ENCODE measurements at regions not wholly inside any gene's neighbourhood (a gene's known extent, or its start where the extent isn't known, plus 50 kb on each side); places are given as distances from the start of the nearest gene placed in this dataset.
"Not testable (repeated sequence)": the region's sequence is repeated elsewhere in the genome, so short reads cannot be mapped to it uniquely, and the experiment has no call there.

- Histone ChIP-seq H3K4me1 (no peaks in the 10 kb centered on the region), H3K36me3 (ENCODE audit: low read depth, missing control alignments) (no peaks in the 10 kb centered on the region), H3K27me3 (no peaks in the 10 kb centered on the region), H3K4me3 (no peak overlapping the region), H3K27ac (no peak overlapping the region), H3K9me3 (no peaks in the 10 kb centered on the region)
- TF ChIP-seq POLR2A (IDR thresholded peaks at IDR 0.05), result no peak
- TF ChIP-seq, protein P1, sequence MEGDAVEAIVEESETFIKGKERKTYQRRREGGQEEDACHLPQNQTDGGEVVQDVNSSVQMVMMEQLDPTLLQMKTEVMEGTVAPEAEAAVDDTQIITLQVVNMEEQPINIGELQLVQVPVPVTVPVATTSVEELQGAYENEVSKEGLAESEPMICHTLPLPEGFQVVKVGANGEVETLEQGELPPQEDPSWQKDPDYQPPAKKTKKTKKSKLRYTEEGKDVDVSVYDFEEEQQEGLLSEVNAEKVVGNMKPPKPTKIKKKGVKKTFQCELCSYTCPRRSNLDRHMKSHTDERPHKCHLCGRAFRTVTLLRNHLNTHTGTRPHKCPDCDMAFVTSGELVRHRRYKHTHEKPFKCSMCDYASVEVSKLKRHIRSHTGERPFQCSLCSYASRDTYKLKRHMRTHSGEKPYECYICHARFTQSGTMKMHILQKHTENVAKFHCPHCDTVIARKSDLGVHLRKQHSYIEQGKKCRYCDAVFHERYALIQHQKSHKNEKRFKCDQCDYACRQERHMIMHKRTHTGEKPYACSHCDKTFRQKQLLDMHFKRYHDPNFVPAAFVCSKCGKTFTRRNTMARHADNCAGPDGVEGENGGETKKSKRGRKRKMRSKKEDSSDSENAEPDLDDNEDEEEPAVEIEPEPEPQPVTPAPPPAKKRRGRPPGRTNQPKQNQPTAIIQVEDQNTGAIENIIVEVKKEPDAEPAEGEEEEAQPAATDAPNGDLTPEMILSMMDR (IDR thresholded peaks at IDR 0.05), result no peak
- no peak for DNase-seq
- intact Hi-C loops (cut with DNase I; ENCODE audit: low total_unique reads), result no loop called here
Observed at GRCh38 chr15:79643393-79643792, 211.3 kb downstream of the MINAR1 start.

DNA sequence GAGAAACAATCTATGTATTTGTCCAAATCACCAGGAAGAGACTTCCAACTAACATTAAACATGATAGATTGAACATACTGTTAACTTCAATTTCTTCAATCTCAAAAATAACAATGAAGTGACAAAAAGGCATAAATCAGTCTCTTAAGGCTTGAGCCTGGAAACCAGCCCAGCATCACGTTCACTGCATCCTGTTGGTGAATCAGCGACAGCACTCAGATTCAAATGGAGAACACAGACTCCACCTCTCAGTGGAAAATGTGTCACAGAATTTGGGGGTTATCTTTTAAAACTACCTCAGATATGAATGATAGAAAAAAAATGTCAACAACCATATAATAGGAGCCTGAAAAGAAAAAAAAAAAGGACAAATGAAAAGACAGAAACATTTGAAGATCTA, 212.0 kb downstream of the MINAR1 start:
- no peaks in the 10 kb centered on the region for H3K4me1 ChIP-seq
- no peaks in the 10 kb centered on the region for H3K27me3 ChIP-seq
- DNase-seq, result no peak
- TF ChIP-seq POLR2A (IDR thresholded peaks at IDR 0.05), result no peak
- TF ChIP-seq, protein P1 (IDR thresholded peaks at IDR 0.05), result no peak
- H3K4me3 ChIP-seq, result no peak overlapping the region
- no peaks in the 10 kb centered on the region for H3K36me3 ChIP-seq (ENCODE audit: low read depth, missing control alignments)
- WGBS, 2 donors, result 53 to 61% methylated on average over 2 of the region's 2 CpGs
- intact Hi-C loops (cut with DNase I; ENCODE audit: low total_unique reads), result no loop called here
- no peak overlapping the region for H3K27ac ChIP-seq
- H3K9me3 ChIP-seq, result no peaks in the 10 kb centered on the region

- intact Hi-C loops (cut with DNase I; ENCODE audit: low total_unique reads); H3K9me3 ChIP-seq; H3K27me3 ChIP-seq; H3K36me3 ChIP-seq (ENCODE audit: low read depth, missing control alignments); H3K4me1 ChIP-seq; DNase-seq; H3K27ac ChIP-seq; H3K4me3 ChIP-seq: not testable (repeated sequence)
Observed at GRCh38 chr15:79652972-79653371, 220.8 kb downstream of the MINAR1 start.

DNA sequence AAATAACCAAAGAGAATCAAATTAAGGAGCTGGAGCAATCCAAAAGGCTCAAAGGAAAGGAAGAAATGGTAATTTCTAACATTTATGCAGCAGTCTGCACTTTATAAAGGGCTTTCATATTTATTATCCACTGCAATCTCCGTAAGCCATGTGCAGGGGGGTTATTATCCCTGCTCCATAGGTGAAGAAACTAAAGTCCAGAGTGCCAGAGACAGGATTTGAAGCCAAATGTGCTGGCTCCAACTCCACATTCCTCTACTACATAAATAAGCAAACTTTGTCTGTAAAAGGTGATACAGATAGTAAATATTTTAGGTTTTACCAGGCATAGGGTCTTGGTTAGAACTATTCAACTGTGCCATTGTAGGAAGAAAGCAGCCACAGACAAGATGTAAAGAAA, 221.4 kb downstream of the MINAR1 start:
- 68 to 75% methylated on average over 1 of the region's 1 CpG for WGBS, 2 donors

DNA sequence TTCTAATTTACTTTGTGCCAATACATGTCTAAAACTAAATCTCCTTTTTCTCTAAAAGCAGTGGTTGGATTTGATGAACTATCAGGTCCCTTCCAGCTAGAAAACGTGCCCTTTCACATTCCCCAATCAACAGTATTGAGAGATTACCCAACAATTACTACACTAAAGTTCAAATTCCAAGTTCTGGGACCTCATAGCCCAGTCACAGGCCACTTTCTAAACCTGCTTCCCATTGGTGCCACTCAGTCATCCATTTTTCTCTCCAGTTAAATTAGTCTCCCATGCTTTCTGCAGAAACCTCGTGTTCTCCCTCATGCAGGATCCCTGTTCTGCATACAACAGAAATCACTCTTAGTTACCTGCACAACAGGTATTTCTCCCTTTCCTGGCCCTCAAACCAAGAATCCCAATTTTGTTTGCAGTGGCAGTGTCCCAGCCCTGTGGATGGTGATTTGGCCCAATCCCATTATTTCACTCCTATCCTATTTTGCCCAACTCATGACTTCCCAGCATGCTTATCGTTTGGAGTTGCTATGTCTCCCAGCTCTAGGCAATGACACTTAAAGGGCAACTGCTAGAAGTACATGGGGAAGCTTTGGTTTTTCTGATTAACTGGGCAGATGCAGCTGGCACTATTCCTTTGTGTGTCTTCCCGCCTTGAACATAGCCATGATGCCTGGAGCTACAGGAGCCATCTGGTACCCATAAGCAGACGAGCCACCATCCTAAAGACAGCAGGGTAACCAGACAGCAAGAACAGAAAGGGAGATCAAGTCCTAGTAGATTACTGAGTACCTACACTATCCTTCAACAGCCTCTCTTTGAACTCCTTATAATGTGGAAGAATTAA, 224.2 kb downstream of the MINAR1 start:
- intact Hi-C loops (cut with DNase I; ENCODE audit: low total_unique reads), result no loop called here
- Histone ChIP-seq H3K27ac (no peak overlapping the region), H3K4me1 (no peaks in the 10 kb centered on the region), H3K9me3 (no peaks in the 10 kb centered on the region), H3K36me3 (ENCODE audit: low read depth, missing control alignments) (no peaks in the 10 kb centered on the region), H3K27me3 (no peaks in the 10 kb centered on the region), H3K4me3 (no peak overlapping the region)
- TF ChIP-seq, protein P1 (IDR thresholded peaks at IDR 0.05), result no peak
- TF ChIP-seq POLR2A (IDR thresholded peaks at IDR 0.05), result no peak
- WGBS, 2 donors, result 79 to 86% methylated on average over 5 of the region's 5 CpGs
- no peak for DNase-seq

More for the DNA sequence above, 221.4 kb downstream of the MINAR1 start:
- H3K27me3 ChIP-seq, result no peaks in the 10 kb centered on the region
- H3K4me1 ChIP-seq, result no peaks in the 10 kb centered on the region
- no peak overlapping the region for H3K4me3 ChIP-seq
- intact Hi-C loops (cut with DNase I; ENCODE audit: low total_unique reads), result no loop called here
- no peaks in the 10 kb centered on the region for H3K9me3 ChIP-seq
- no peak overlapping the region for H3K27ac ChIP-seq
- H3K36me3 ChIP-seq (ENCODE audit: low read depth, missing control alignments), result no peaks in the 10 kb centered on the region
- DNase-seq, result no peak
- no peak for TF ChIP-seq POLR2A (IDR thresholded peaks at IDR 0.05)
- TF ChIP-seq, protein P1 (IDR thresholded peaks at IDR 0.05), result no peak
